Keratinocyte (primary cell): ENCODE measurements at regions not wholly inside any gene's neighbourhood (a gene's known extent, or its start where the extent isn't known, plus 50 kb on each side); places are given as distances from the start of the nearest gene placed in this dataset.

ENCODE experiments used
- CTCF ChIP-seq, 3 experiments: IDR thresholded peaks in 1 of 3; conservative IDR thresholded peaks in 1 of 3; optimal IDR thresholded peaks in 1 of 3; 2 replicates in 2 of 3; 3 replicates in 1 of 3; pipeline versions ENCODE3 to v1.5.1; 2011; ENCODE audit warnings: low read length in 3 of 3, mild to moderate bottlenecking in 3 of 3, moderate library complexity in 2 of 3, control low read depth in 1 of 3, inconsistent platforms in 1 of 3; ENCODE audit not compliant: insufficient read depth in 2 of 3; ENCODE audit errors: extremely low read depth in 1 of 3
- EZH2 ChIP-seq: IDR thresholded peaks from one replicate; pipeline ENCODE4 v1.6.1; 2012; ENCODE audit warnings: inconsistent platforms, mild to moderate bottlenecking, low read length, moderate library complexity

- TF ChIP-seq CTCF (optimal IDR thresholded peaks at IDR 0.05 in 1 of 3, IDR thresholded peaks at IDR 0.05 in 1 of 3, conservative IDR thresholded peaks at IDR 0.05 in 1 of 3; ENCODE audit: extremely low read depth in 1 of 3, insufficient read depth in 2 of 3, low read length in 3 of 3) (no peak), EZH2 (no peak)
Observed at GRCh38 chr11:87635001-87635400, 540.2 kb downstream of the RAB38 start.
